ENCODE measurements at regions not wholly inside any gene's neighbourhood (a gene's known extent, or its start where the extent isn't known, plus 50 kb on each side); places are given as distances from the start of the nearest gene placed in this dataset.
"Not testable (repeated sequence)": the region's sequence is repeated elsewhere in the genome, so short reads cannot be mapped to it uniquely, and the experiment has no call there.

- no peak for DNase-seq
Observed at GRCh38 chr2:118443596-118443995, 355.3 kb downstream of the INSIG2 start.

GRCh38 chr2:118442996-118443553, 354.8 kb downstream of the INSIG2 start:
- no peak for DNase-seq

- DNase-seq = no peak
Observed at GRCh38 chr2:118442046-118442445, 353.8 kb downstream of the INSIG2 start.

GRCh38 chr2:118440404-118441098, 352.3 kb downstream of the INSIG2 start:
- DNase-seq = no peak

GRCh38 chr2:118437501-118437900, 349.2 kb downstream of the INSIG2 start:
- no peak for DNase-seq

- no peak for DNase-seq
Observed at GRCh38 chr2:118431997-118432396, 343.7 kb downstream of the INSIG2 start.

GRCh38 chr2:118431586-118431985, 343.3 kb downstream of the INSIG2 start:
- no peak for DNase-seq

- DNase-seq = no peak
Observed at GRCh38 chr2:118431165-118431517, 342.9 kb downstream of the INSIG2 start.

GRCh38 chr2:118430510-118431164, 342.4 kb downstream of the INSIG2 start:
- DNase-seq = no peak

GRCh38 chr2:118425191-118425590, 336.9 kb downstream of the INSIG2 start:
- no peak for DNase-seq

- no peak for DNase-seq
Observed at GRCh38 chr2:118423776-118424175, 335.5 kb downstream of the INSIG2 start.

GRCh38 chr2:118421648-118422047, 333.4 kb downstream of the INSIG2 start:
- no peak for DNase-seq

- DNase-seq = no peak
Observed at GRCh38 chr2:118417406-118418120, 329.3 kb downstream of the INSIG2 start.

GRCh38 chr2:118415186-118415585, 326.9 kb downstream of the INSIG2 start:
- not testable (repeated sequence) for DNase-seq

- no peak for DNase-seq
Observed at GRCh38 chr2:118403658-118404451, 315.6 kb downstream of the INSIG2 start.

- DNase-seq = no peak
Observed at GRCh38 chr2:118388771-118389170, 300.5 kb downstream of the INSIG2 start.

- no peak for DNase-seq
Observed at GRCh38 chr2:118387509-118387908, 299.2 kb downstream of the INSIG2 start.

- no peak for DNase-seq
Observed at GRCh38 chr2:118386641-118387302, 298.5 kb downstream of the INSIG2 start.

GRCh38 chr2:118380915-118381653, 292.8 kb downstream of the INSIG2 start:
- DNase-seq = no peak

- no peak for DNase-seq
Observed at GRCh38 chr2:118375907-118376485, 287.7 kb downstream of the INSIG2 start.
